Prostate gland (tissue), 2 donors: ENCODE measurements at regions not wholly inside any gene's neighbourhood (a gene's known extent, or its start where the extent isn't known, plus 50 kb on each side); places are given as distances from the start of the nearest gene placed in this dataset.

Experiments
- CTCF ChIP-seq, 4 experiments: fragments of 200-600 bp in 2 of 4; fragments of 450-650 bp in 2 of 4; sonication (generic) in 2 of 4; IDR thresholded peaks; 1 replicate in 3 of 4; 2 replicates in 1 of 4; pipeline ENCODE4 v1.5.1; 2016 to 2019; ENCODE audit warnings: antibody characterized with exemption in 4 of 4, mild to moderate bottlenecking in 2 of 4, moderate library complexity in 2 of 4
- POLR2A ChIP-seq: fragments of 450-650 bp; IDR thresholded peaks from one replicate; pipeline ENCODE4 v1.6.1; 2016; ENCODE audit warnings: antibody characterized with exemption, mild to moderate bottlenecking
- POLR2AphosphoS5 ChIP-seq: sonication (generic); formaldehyde crosslinking; IDR thresholded peaks from one replicate; pipeline ENCODE4 v1.6.1; 2017; ENCODE audit warnings: antibody characterized with exemption

GRCh38 chr15:45885801-45886200 is 251.0 kb downstream of the SQOR start:
- no peak for TF ChIP-seq CTCF (IDR thresholded peaks at IDR 0.05)
- TF ChIP-seq POLR2A = no peak
- TF ChIP-seq POLR2AphosphoS5 = no peak
